DMS153 (cell line): ENCODE measurements at regions not wholly inside any gene's neighbourhood (a gene's known extent, or its start where the extent isn't known, plus 50 kb on each side); places are given as distances from the start of the nearest gene placed in this dataset.

Experiments used
- DNase-seq: peaks from one replicate; lab custom pipeline; 2025; lab: John Stamatoyannopoulos, UW

GRCh38 chr12:43179486-43179885 lies 372.5 kb downstream of the ADAMTS20 start:
- DNase-seq: no peak

- DNase-seq: no peak
Measured at GRCh38 chr12:43177276-43177675, 374.7 kb downstream of the ADAMTS20 start.

- no peak for DNase-seq
Measured at GRCh38 chr12:43169115-43169681, 382.8 kb downstream of the ADAMTS20 start.

- DNase-seq: no peak
Measured at GRCh38 chr12:43167691-43168090, 384.3 kb downstream of the ADAMTS20 start.

GRCh38 chr12:43165351-43165750 lies 386.7 kb downstream of the ADAMTS20 start:
- no peak for DNase-seq

- no peak for DNase-seq
Measured at GRCh38 chr12:43162138-43162537, 389.9 kb downstream of the ADAMTS20 start.

- no peak for DNase-seq
Measured at GRCh38 chr12:43159506-43159905, 392.5 kb downstream of the ADAMTS20 start.

GRCh38 chr12:43158126-43158525 lies 393.9 kb downstream of the ADAMTS20 start:
- no peak for DNase-seq

GRCh38 chr12:43155376-43155775 lies 396.6 kb downstream of the ADAMTS20 start:
- no peak for DNase-seq

- DNase-seq: no peak
Measured at GRCh38 chr12:43154498-43155045, 397.4 kb downstream of the ADAMTS20 start.

GRCh38 chr12:43151441-43151981 lies 400.5 kb downstream of the ADAMTS20 start:
- no peak for DNase-seq

- no peak for DNase-seq
Measured at GRCh38 chr12:43148691-43149090, 403.3 kb downstream of the ADAMTS20 start.

GRCh38 chr12:43147878-43148277 lies 404.1 kb downstream of the ADAMTS20 start:
- no peak for DNase-seq

- DNase-seq: no peak
Measured at GRCh38 chr12:43145481-43145880, 406.5 kb downstream of the ADAMTS20 start.

GRCh38 chr12:43143278-43143677 lies 408.7 kb downstream of the ADAMTS20 start:
- no peak for DNase-seq

- no peak for DNase-seq
Measured at GRCh38 chr12:43132291-43132690, 419.7 kb downstream of the ADAMTS20 start.

GRCh38 chr12:43131301-43131700 lies 420.7 kb downstream of the ADAMTS20 start:
- no peak for DNase-seq

GRCh38 chr12:43127886-43128549 lies 424.0 kb downstream of the ADAMTS20 start:
- DNase-seq: no peak

GRCh38 chr12:43126652-43127375 lies 425.2 kb downstream of the ADAMTS20 start:
- no peak for DNase-seq

GRCh38 chr12:43123461-43123860 lies 428.5 kb downstream of the ADAMTS20 start:
- DNase-seq: no peak

GRCh38 chr12:43120150-43120549 lies 431.9 kb downstream of the ADAMTS20 start:
- DNase-seq: no peak

- DNase-seq: no peak
Measured at GRCh38 chr12:43118881-43119280, 433.1 kb downstream of the ADAMTS20 start.

GRCh38 chr12:43118234-43118633 lies 433.8 kb downstream of the ADAMTS20 start:
- no peak for DNase-seq
